Right atrium auricular region (tissue), 2 donors: ENCODE measurements at regions not wholly inside any gene's neighbourhood (a gene's known extent, or its start where the extent isn't known, plus 50 kb on each side); places are given as distances from the start of the nearest gene placed in this dataset.

Experiments used
- DNase-seq: peaks from one replicate; pipeline ENCODE4 v3.0.0-alpha.2; 2019; ENCODE audit warnings: low spot score
- H3K27ac ChIP-seq, 2 donors: fragments of 200-600 bp; sonication (generic); 1 replicate in 1 of 2; 2 replicates in 1 of 2; pipeline ENCODE4 v1.5.1; 2016 to 2019
- H3K27me3 ChIP-seq, 2 donors: fragments of 200-600 bp; sonication (generic); one replicate each; pipeline versions ENCODE4 v1.5.1 to v1.6.0; 2017 to 2019
- H3K36me3 ChIP-seq: fragments of 200-600 bp; sonication (generic); one replicate; pipeline ENCODE4 v1.5.1; 2016
- H3K4me1 ChIP-seq, 2 donors: fragments of 200-600 bp; sonication (generic); one replicate each; pipeline versions ENCODE4 v1.5.1 to v1.6.0; 2017 to 2019
- H3K4me3 ChIP-seq, 2 donors: fragments of 200-600 bp; sonication (generic); 1 replicate in 1 of 2; 2 replicates in 1 of 2; pipeline ENCODE4 v1.5.1; 2017 to 2019; ENCODE audit warnings: mild to moderate bottlenecking in 1 of 2, moderate library complexity in 1 of 2
- H3K9me3 ChIP-seq, 2 donors: fragments of 200-600 bp; sonication (generic); one replicate each; pipeline ENCODE4 v1.5.1; 2019
- TF ChIP-seq, protein P1 (sequence below), 2 donors: fragments of 200-600 bp; sonication (generic); IDR thresholded peaks; one replicate each; pipeline ENCODE4 v1.5.1; 2019; ENCODE audit warnings: antibody characterized with exemption in 2 of 2

DNA sequence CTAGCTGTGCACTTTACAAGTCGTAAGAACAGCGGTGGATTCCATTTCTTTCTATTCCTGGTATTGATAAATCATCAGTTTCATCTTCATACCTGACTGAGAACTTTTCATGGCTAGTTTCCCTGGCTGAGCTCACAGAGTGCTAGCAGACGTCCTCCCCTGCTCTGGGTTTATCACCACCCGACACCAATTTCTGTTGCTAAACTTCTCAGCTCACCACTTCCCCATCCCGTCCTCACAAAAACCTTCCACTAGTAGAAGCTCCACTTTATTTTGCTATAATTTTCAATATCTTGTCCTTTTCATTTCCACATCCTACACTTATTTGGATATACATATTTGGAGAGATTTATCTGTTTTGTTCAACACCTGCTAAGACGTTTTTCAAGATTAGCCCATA, 869.4 kb upstream of the FRG1 start:
- no peak overlapping the region for H3K4me3 ChIP-seq
- H3K36me3 ChIP-seq: no peaks in the 10 kb centered on the region
- no peaks in the 10 kb centered on the region for H3K9me3 ChIP-seq
- H3K27me3 ChIP-seq: no peaks in the 10 kb centered on the region
- no peaks in the 10 kb centered on the region for H3K4me1 ChIP-seq
- no peak overlapping the region for H3K27ac ChIP-seq
- DNase-seq: no peak
- TF ChIP-seq, protein P1, sequence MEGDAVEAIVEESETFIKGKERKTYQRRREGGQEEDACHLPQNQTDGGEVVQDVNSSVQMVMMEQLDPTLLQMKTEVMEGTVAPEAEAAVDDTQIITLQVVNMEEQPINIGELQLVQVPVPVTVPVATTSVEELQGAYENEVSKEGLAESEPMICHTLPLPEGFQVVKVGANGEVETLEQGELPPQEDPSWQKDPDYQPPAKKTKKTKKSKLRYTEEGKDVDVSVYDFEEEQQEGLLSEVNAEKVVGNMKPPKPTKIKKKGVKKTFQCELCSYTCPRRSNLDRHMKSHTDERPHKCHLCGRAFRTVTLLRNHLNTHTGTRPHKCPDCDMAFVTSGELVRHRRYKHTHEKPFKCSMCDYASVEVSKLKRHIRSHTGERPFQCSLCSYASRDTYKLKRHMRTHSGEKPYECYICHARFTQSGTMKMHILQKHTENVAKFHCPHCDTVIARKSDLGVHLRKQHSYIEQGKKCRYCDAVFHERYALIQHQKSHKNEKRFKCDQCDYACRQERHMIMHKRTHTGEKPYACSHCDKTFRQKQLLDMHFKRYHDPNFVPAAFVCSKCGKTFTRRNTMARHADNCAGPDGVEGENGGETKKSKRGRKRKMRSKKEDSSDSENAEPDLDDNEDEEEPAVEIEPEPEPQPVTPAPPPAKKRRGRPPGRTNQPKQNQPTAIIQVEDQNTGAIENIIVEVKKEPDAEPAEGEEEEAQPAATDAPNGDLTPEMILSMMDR (IDR thresholded peaks at IDR 0.05): no peak

DNA sequence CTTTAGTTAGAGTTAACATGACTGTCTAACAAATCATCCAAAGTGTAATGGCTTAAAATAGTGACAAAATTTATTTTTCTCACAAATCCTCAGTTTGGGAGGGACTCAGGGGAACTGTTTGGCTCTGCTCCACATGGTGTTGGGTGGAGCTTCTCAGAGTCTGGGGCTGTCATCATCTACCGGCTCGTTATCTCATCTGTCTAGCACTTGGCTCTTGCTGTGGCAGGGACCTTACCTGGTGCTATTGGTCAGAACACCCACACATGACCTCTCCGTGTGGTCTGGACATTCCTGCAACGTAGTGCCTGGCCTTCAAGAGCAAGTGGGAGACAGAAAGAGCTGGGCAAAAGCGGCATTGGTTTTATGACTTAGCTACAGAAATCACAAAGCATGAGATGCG, 866.9 kb upstream of the FRG1 start:
- no peaks in the 10 kb centered on the region for H3K4me1 ChIP-seq
- no peaks in the 10 kb centered on the region for H3K36me3 ChIP-seq
- H3K27me3 ChIP-seq: no peaks in the 10 kb centered on the region
- no peak overlapping the region for H3K4me3 ChIP-seq
- no peak overlapping the region for H3K27ac ChIP-seq
- TF ChIP-seq, protein P1 (IDR thresholded peaks at IDR 0.05): no peak
- DNase-seq: no peak
- H3K9me3 ChIP-seq: no peaks in the 10 kb centered on the region

DNA sequence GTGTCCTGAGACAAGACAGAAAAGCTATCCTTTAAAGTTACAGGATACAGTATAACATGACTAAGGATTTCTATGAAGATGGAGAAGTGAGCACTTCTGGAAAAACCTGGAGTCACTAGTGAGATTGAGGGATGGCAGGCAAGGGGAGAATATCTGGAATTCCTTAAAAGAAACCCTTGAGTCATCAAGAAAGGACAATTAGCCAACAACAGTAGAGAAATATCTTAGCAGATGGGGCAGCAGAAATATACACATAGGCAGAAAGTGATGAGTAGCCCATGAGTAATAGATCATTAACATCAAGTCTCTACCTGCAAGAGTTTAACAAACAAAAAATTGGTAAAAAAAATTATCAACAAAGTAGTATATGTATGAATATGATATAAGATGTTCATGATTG, 858.8 kb upstream of the FRG1 start:
- no peaks in the 10 kb centered on the region for H3K4me1 ChIP-seq
- H3K36me3 ChIP-seq: no peaks in the 10 kb centered on the region
- no peaks in the 10 kb centered on the region for H3K27me3 ChIP-seq
- TF ChIP-seq, protein P1 (IDR thresholded peaks at IDR 0.05): no peak
- no peak overlapping the region for H3K27ac ChIP-seq
- no peaks in the 10 kb centered on the region for H3K9me3 ChIP-seq
- no peak overlapping the region for H3K4me3 ChIP-seq
- no peak for DNase-seq

DNA sequence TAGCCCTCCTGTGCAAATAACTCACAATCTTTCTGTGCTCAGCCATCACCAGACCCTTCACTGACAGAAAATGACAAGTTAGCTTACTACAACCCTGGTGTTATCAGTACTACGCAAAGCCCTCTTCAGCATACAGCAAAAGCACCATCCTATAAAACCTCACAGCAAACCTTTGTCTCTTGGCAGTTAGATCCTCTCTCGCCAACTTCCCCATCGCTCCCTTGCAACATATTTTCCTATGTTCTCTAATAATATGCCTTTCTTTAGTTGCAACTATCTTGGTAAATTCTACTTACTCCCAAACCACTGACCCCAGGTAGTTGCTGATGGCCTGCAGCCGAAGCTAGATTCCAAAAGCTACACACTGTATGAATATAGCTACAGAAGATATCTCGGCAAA, 856.9 kb upstream of the FRG1 start:
- Histone ChIP-seq H3K4me1 (no peaks in the 10 kb centered on the region), H3K9me3 (no peaks in the 10 kb centered on the region), H3K36me3 (no peaks in the 10 kb centered on the region), H3K4me3 (no peak overlapping the region), H3K27me3 (no peaks in the 10 kb centered on the region), H3K27ac (no peak overlapping the region)
- TF ChIP-seq, protein P1 (IDR thresholded peaks at IDR 0.05): no peak
- DNase-seq: no peak

DNA sequence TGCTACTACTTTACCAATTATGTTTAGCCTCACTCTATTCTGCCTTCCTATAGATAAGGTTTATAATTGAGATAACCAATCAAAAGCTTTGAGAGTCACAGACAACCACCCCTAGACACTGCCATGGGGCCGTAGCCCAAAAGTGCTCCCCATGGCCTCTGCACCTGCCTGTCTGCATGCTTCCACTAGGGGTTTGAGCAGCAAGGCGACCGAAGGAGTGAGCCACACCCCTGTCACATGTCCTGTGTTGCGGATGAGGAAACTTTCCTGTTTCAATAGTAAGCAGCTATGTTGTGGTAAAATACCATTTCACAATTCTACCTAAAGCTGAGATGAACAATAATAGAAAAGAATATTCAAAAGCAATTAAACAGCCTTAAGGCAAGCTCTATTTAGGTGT, 856.0 kb upstream of the FRG1 start:
- H3K27ac ChIP-seq: no peak overlapping the region
- H3K27me3 ChIP-seq: no peaks in the 10 kb centered on the region
- H3K4me1 ChIP-seq: no peaks in the 10 kb centered on the region
- H3K36me3 ChIP-seq: no peaks in the 10 kb centered on the region
- TF ChIP-seq, protein P1 (IDR thresholded peaks at IDR 0.05): no peak
- no peaks in the 10 kb centered on the region for H3K9me3 ChIP-seq
- H3K4me3 ChIP-seq: no peak overlapping the region
- DNase-seq: no peak

DNA sequence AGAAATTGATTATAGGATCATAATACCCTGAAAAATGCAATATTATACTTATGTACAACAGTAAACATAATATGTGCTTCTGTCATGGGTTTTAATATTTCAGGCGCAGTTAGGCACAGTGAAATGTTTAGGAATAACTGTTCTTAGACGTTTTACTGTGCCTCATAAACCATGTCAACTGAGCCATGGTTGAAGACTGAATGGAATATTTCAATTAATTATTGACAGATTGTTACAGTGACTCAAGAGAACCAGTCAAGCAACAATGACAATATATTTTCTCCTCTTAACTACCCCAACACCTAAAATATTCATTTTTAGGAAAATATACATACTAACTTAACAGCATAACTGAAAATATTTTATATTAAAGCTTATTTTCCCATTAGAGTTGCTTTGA, 852.7 kb upstream of the FRG1 start:
- no peaks in the 10 kb centered on the region for H3K36me3 ChIP-seq
- DNase-seq: no peak
- H3K4me1 ChIP-seq: no peaks in the 10 kb centered on the region
- no peak overlapping the region for H3K27ac ChIP-seq
- H3K4me3 ChIP-seq: no peak overlapping the region
- H3K27me3 ChIP-seq: no peaks in the 10 kb centered on the region
- no peaks in the 10 kb centered on the region for H3K9me3 ChIP-seq
- TF ChIP-seq, protein P1 (IDR thresholded peaks at IDR 0.05): no peak
